MM.1S (cell line): ENCODE measurements at regions not wholly inside any gene's neighbourhood (a gene's known extent, or its start where the extent isn't known, plus 50 kb on each side); places are given as distances from the start of the nearest gene placed in this dataset.

Experiments used
- DNase-seq: peaks from one replicate; pipeline ENCODE4 v3.0.0-alpha.2; 2015
- H2AFZ ChIP-seq: fragments of 300-600 bp; sonication (generic); 2 replicates; pipeline ENCODE4 v1.6.0; 2016; ENCODE audit warnings: antibody characterized with exemption, low read length
- H3F3A ChIP-seq: fragments of 300-600 bp; sonication (generic); 2 replicates; pipeline ENCODE4 v1.6.1; 2016; ENCODE audit warnings: mild to moderate bottlenecking, antibody characterized with exemption, low read length, moderate library complexity, mixed read lengths; ENCODE audit not compliant: insufficient read depth
- H3K27ac ChIP-seq: fragments of 300-600 bp; sonication (generic); 2 replicates; pipeline ENCODE4 v1.5.1; 2016; ENCODE audit warnings: mild to moderate bottlenecking, low read length
- H3K27me3 ChIP-seq: fragments of 300-600 bp; sonication (generic); replicated peaks from 2 replicates; pipeline ENCODE4 v1.6.0; 2016; ENCODE audit warnings: low read length; ENCODE audit not compliant: insufficient read depth
- H3K36me3 ChIP-seq: fragments of 300-600 bp; sonication (generic); replicated peaks from 2 replicates; pipeline ENCODE4 v1.6.1; 2016; ENCODE audit warnings: mild to moderate bottlenecking, low read length, mixed read lengths; ENCODE audit not compliant: insufficient read depth
- H3K4me1 ChIP-seq: fragments of 300-600 bp; sonication (generic); 2 replicates; pipeline ENCODE4 v1.6.1; 2016; ENCODE audit warnings: low read length, mixed read lengths
- H3K4me2 ChIP-seq: fragments of 300-600 bp; sonication (generic); 2 replicates; pipeline ENCODE4 v1.6.0; 2016; ENCODE audit warnings: low read depth, low read length
- H3K4me3 ChIP-seq: fragments of 300-600 bp; sonication (generic); 2 replicates; pipeline ENCODE4 v1.5.1; 2016; ENCODE audit warnings: low read length, mixed read lengths
- H3K79me2 ChIP-seq: fragments of 300-600 bp; sonication (generic); 2 replicates; pipeline ENCODE4 v1.6.1; 2016; ENCODE audit warnings: mixed run types, low read length, mixed read lengths
- H3K9ac ChIP-seq: fragments of 300-600 bp; sonication (generic); 2 replicates; pipeline ENCODE4 v1.6.1; 2016; ENCODE audit warnings: low read length, mixed read lengths
- H3K9me2 ChIP-seq: fragments of 300-600 bp; sonication (generic); replicated peaks from 2 replicates; pipeline ENCODE4 v1.6.1; 2016; ENCODE audit warnings: mild to moderate bottlenecking, low read length, mixed read lengths; ENCODE audit not compliant: insufficient read depth
- H3K9me3 ChIP-seq: fragments of 300-600 bp; sonication (generic); replicated peaks from 2 replicates; pipeline ENCODE4 v1.6.1; 2016; ENCODE audit warnings: mild to moderate bottlenecking, low read length, mixed read lengths; ENCODE audit not compliant: insufficient read depth
- H4K20me1 ChIP-seq: fragments of 300-600 bp; sonication (generic); 2 replicates; pipeline ENCODE4 v1.6.1; 2016; ENCODE audit warnings: mild to moderate bottlenecking, low read length, moderate library complexity, mixed read lengths; ENCODE audit not compliant: insufficient read depth
- EZH2 ChIP-seq: fragments of 300-600 bp; sonication (generic); optimal IDR thresholded peaks from 2 replicates; pipeline ENCODE3; 2017; ENCODE audit warnings: low read depth, mild to moderate bottlenecking, antibody characterized with exemption, low read length, mixed read lengths
- EZH2phosphoT487 ChIP-seq: fragments of 300-600 bp; sonication (generic); IDR thresholded peaks from 2 replicates; pipeline ENCODE4 v1.6.1; 2018; ENCODE audit warnings: antibody characterized with exemption, low read length
- TF ChIP-seq, protein P1 (sequence below): fragments of 300-600 bp; sonication (generic); IDR thresholded peaks from 2 replicates; pipeline ENCODE4 v1.5.1; 2016; ENCODE audit warnings: antibody characterized with exemption, low read length, mixed read lengths

GRCh38 chr11:106496677-106497076 is 419.2 kb downstream of the AASDHPPT start:
- Histone ChIP-seq H3K36me3 (no peaks in the 10 kb centered on the region), H3K27me3 (no peaks in the 10 kb centered on the region), H3K9me2 (no peaks in the 10 kb centered on the region), H3K4me3 (no peak overlapping the region), H3K9me3 (no peaks in the 10 kb centered on the region), H3K27ac (no peak overlapping the region), H3K9ac (no peak overlapping the region), H3F3A (no peaks in the 10 kb centered on the region), H4K20me1 (no peaks in the 10 kb centered on the region), H2AFZ (no peak overlapping the region), H3K4me1 (no peaks in the 10 kb centered on the region), H3K4me2 (no peak overlapping the region), H3K79me2 (no peaks in the 10 kb centered on the region)
- no peak for DNase-seq
- no peak for TF ChIP-seq EZH2phosphoT487

GRCh38 chr11:106497321-106497720 is 419.9 kb downstream of the AASDHPPT start:
- no peak overlapping the region for H3K4me2 ChIP-seq
- H3K27ac ChIP-seq, result no peak overlapping the region
- H3K4me3 ChIP-seq, result no peak overlapping the region
- no peaks in the 10 kb centered on the region for H4K20me1 ChIP-seq
- H3K4me1 ChIP-seq, result no peaks in the 10 kb centered on the region
- DNase-seq, result no peak
- no peaks in the 10 kb centered on the region for H3K9me3 ChIP-seq
- H3K36me3 ChIP-seq, result no peaks in the 10 kb centered on the region
- no peak for TF ChIP-seq EZH2phosphoT487
- TF ChIP-seq EZH2, result no peak
- TF ChIP-seq, protein P1, sequence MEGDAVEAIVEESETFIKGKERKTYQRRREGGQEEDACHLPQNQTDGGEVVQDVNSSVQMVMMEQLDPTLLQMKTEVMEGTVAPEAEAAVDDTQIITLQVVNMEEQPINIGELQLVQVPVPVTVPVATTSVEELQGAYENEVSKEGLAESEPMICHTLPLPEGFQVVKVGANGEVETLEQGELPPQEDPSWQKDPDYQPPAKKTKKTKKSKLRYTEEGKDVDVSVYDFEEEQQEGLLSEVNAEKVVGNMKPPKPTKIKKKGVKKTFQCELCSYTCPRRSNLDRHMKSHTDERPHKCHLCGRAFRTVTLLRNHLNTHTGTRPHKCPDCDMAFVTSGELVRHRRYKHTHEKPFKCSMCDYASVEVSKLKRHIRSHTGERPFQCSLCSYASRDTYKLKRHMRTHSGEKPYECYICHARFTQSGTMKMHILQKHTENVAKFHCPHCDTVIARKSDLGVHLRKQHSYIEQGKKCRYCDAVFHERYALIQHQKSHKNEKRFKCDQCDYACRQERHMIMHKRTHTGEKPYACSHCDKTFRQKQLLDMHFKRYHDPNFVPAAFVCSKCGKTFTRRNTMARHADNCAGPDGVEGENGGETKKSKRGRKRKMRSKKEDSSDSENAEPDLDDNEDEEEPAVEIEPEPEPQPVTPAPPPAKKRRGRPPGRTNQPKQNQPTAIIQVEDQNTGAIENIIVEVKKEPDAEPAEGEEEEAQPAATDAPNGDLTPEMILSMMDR, result no peak
- no peaks in the 10 kb centered on the region for H3F3A ChIP-seq
- H2AFZ ChIP-seq, result no peak overlapping the region
- H3K9ac ChIP-seq, result no peak overlapping the region
- no peaks in the 10 kb centered on the region for H3K9me2 ChIP-seq
- H3K27me3 ChIP-seq, result no peaks in the 10 kb centered on the region
- no peaks in the 10 kb centered on the region for H3K79me2 ChIP-seq

GRCh38 chr11:106497822-106498221 is 420.4 kb downstream of the AASDHPPT start:
- no peaks in the 10 kb centered on the region for H4K20me1 ChIP-seq
- H3K27me3 ChIP-seq, result no peaks in the 10 kb centered on the region
- no peaks in the 10 kb centered on the region for H3K36me3 ChIP-seq
- H3K4me1 ChIP-seq, result no peaks in the 10 kb centered on the region
- no peaks in the 10 kb centered on the region for H3F3A ChIP-seq
- no peak overlapping the region for H3K4me2 ChIP-seq
- TF ChIP-seq, protein P1, result no peak
- TF ChIP-seq EZH2phosphoT487 (no peak), EZH2 (no peak)
- no peak overlapping the region for H3K27ac ChIP-seq
- H3K9me3 ChIP-seq, result no peaks in the 10 kb centered on the region
- H3K9me2 ChIP-seq, result no peaks in the 10 kb centered on the region
- H3K9ac ChIP-seq, result no peak overlapping the region
- H3K4me3 ChIP-seq, result no peak overlapping the region
- H2AFZ ChIP-seq, result no peak overlapping the region
- H3K79me2 ChIP-seq, result no peaks in the 10 kb centered on the region
- no peak for DNase-seq

GRCh38 chr11:106503901-106504300 is 426.4 kb downstream of the AASDHPPT start:
- Histone ChIP-seq H3K27me3 (no peaks in the 10 kb centered on the region), H2AFZ (no peak overlapping the region), H3K9me2 (no peaks in the 10 kb centered on the region), H3K36me3 (no peaks in the 10 kb centered on the region), H3K9me3 (no peaks in the 10 kb centered on the region), H4K20me1 (no peaks in the 10 kb centered on the region), H3K4me1 (no peaks in the 10 kb centered on the region), H3K4me3 (no peak overlapping the region), H3K79me2 (no peaks in the 10 kb centered on the region), H3K4me2 (no peak overlapping the region), H3K9ac (no peak overlapping the region), H3F3A (no peaks in the 10 kb centered on the region), H3K27ac (no peak overlapping the region)
- no peak for DNase-seq
- TF ChIP-seq EZH2phosphoT487 (no peak), EZH2 (no peak)
- TF ChIP-seq, protein P1, result no peak
